ENCODE measurements at regions not wholly inside any gene's neighbourhood (a gene's known extent, or its start where the extent isn't known, plus 50 kb on each side); places are given as distances from the start of the nearest gene placed in this dataset.

GRCh38 chr4:71162386-71162785 is 168.9 kb downstream of the DCK start:
- no peak for DNase-seq

- DNase-seq, result no peak
Observed at GRCh38 chr4:71163317-71163716, 169.9 kb downstream of the DCK start.

- no peak for DNase-seq
Observed at GRCh38 chr4:71167083-71167482, 171.7 kb upstream of the SLC4A4 start.

- DNase-seq, result no peak
Observed at GRCh38 chr4:71171592-71171991, 167.2 kb upstream of the SLC4A4 start.

- no peak for DNase-seq
Observed at GRCh38 chr4:71181332-71181731, 157.5 kb upstream of the SLC4A4 start.

- DNase-seq, result no peak
Observed at GRCh38 chr4:71184195-71184781, 154.5 kb upstream of the SLC4A4 start.

- no peak for DNase-seq
Observed at GRCh38 chr4:71185037-71185436, 153.8 kb upstream of the SLC4A4 start.

GRCh38 chr4:71186257-71186565 is 152.6 kb upstream of the SLC4A4 start:
- no peak for DNase-seq

GRCh38 chr4:71186566-71187403 is 152.0 kb upstream of the SLC4A4 start:
- DNase-seq, result peak; percentile 77

GRCh38 chr4:71187404-71188155 is 151.2 kb upstream of the SLC4A4 start:
- DNase-seq, result peak; percentile 73

- DNase-seq, result no peak
Observed at GRCh38 chr4:71188156-71188640, 150.6 kb upstream of the SLC4A4 start.

- DNase-seq, result no peak
Observed at GRCh38 chr4:71188951-71189350, 149.9 kb upstream of the SLC4A4 start.

- no peak for DNase-seq
Observed at GRCh38 chr4:71189471-71189870, 149.3 kb upstream of the SLC4A4 start.

GRCh38 chr4:71194454-71194853 is 144.4 kb upstream of the SLC4A4 start:
- no peak for DNase-seq

GRCh38 chr4:71195924-71196323 is 142.9 kb upstream of the SLC4A4 start:
- DNase-seq, result no peak

- DNase-seq, result no peak
Observed at GRCh38 chr4:71198958-71199357, 139.9 kb upstream of the SLC4A4 start.

GRCh38 chr4:71201057-71201456 is 137.8 kb upstream of the SLC4A4 start:
- DNase-seq, result no peak

- no peak for DNase-seq
Observed at GRCh38 chr4:71201817-71202576, 136.8 kb upstream of the SLC4A4 start.

- DNase-seq, result no peak
Observed at GRCh38 chr4:71202705-71203104, 136.1 kb upstream of the SLC4A4 start.

- DNase-seq, result no peak
Observed at GRCh38 chr4:71204056-71204455, 134.8 kb upstream of the SLC4A4 start.

- DNase-seq, result no peak
Observed at GRCh38 chr4:71206763-71207162, 132.1 kb upstream of the SLC4A4 start.

- no peak for DNase-seq
Observed at GRCh38 chr4:71209161-71209560, 129.7 kb upstream of the SLC4A4 start.

- no peak for DNase-seq
Observed at GRCh38 chr4:71210823-71211222, 128.0 kb upstream of the SLC4A4 start.
